ENCODE measurements at regions not wholly inside any gene's neighbourhood (a gene's known extent, or its start where the extent isn't known, plus 50 kb on each side); places are given as distances from the start of the nearest gene placed in this dataset.

DNA sequence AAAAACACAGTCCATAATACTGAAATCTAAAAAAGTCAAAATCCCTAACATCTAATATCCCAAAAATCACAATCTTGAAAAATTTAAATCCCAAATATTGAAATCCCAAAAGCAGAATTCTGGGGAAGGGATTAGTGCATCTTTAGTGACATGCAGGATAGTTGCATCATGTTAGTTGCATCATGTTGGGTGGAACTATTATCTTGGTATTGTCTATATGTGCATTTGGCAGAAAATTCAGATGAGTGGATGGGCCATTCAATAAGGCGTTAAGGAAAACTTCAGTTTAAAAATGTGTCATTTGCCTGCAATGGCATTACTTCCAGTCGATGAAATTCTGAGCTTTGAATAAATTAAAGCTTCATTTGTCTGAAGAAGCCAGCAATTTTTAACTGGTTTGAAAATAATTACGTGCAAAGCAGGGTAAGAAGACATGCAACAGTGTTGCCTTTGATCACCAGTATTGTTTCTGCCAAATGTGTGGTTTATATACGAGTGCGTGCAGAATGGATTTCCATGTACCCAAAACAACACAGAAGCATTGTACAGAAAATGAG is 221.4 kb upstream of the NFE2L3 start:
- no peak for DNase-seq

DNA sequence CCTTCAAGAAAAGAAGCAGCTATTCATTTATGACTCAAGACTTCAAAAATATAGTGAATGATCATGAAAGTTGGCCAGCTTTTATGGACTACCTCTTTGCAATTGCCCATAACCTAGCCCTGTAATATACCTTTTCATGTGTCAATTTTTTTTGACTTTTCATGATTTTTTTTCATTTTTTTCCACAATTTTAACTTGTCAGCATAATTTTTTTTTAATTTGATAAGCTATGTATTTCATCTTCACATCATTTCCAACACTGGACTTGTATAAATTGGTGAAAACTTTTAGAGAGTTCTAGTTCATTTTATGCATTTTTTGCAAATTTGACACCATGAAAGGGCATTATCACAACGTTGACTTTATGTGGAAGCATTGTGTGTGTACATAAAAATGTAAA is 220.8 kb upstream of the NFE2L3 start:
- no peak for DNase-seq

DNA sequence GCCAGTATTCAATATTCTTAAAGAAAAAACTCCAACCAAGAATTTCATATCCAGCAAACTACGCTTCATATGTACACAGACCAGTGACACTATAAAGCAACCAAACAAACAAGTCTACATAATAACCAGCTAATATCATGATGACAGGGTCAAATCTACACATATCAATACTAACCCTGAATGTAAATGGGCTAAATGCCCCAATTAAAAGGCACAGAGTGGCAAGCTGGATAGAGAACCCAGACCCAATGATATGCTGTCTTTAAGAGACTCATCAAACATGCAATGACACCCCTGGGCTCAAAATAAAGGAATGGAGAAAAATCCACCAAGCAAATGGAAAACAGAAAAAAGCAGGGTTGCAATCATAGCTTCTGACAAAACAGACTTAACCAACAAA is 218.1 kb upstream of the NFE2L3 start:
- DNase-seq = no peak

DNA sequence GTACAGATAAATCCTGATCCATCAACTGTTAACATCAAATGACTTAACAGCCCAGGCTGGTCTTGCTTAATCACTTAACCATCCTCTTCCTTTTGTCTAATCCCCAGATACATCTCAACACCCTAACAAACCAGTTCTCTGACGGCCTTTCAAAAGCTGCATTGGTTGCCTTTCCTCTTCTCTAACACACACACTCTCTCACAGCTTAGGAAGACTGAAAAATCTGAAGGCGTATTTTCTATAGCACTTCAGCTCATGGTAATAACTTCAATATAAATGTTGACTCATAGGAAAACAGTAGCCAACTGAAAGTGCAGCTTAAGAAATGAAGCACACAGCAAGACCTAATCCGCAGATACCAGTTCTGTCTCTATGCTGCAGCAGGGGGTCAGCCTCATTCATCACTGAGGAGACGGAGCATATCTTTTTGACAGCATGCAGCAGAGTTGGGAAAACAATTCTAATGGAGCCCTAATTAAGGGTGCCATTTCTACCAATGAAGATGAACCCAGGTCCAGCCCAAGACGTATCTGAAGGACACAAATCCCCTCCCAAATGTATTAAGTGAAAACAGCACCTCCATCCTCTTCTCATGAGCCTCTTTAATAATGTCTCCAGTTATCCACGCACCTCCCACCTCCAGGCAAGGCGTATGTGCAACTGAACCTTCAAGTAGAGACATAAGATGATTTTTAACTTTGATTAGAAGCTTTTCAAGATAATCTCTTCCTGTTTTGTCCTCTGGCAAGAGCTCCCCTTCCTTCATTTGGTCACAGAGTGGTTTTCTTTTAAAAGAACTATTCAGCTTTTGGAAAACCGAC is 211.7 kb upstream of the NFE2L3 start:
- DNase-seq = no peak

DNA sequence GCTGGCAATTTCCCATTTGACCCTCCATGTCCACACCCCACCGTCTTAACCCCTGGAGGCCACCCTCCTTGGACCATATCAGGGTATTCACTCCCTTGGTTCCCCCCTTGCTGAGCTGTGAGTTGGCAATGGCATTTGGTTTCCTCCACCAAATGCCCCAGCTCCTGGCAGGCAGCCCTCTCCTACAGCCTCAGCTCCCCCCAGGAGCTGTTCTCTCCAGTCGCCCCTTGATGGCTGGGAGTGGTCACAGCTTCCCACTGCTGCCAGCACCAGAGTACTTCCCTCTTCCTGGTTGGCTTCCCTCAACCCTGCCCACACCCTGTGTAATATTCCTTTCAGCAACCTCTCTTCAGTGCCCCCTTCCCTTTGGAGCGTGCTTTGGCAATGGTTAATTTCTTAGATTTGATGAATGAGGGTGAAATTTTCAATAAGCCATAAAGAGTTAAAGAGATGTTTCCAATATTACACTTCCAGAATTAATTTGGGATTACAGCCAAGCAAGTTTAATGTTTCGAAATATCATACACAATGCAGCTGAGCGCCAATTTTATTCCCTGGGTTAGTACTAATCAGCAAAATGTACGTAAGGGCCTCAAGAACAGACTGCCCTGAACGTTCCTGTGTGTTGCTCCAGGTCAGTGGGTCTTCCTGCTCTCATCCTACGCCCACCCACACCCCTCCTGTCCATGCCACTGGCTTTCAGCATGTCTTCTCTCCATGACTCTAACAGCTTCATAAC is 207.1 kb upstream of the NFE2L3 start:
- DNase-seq = no peak

DNA sequence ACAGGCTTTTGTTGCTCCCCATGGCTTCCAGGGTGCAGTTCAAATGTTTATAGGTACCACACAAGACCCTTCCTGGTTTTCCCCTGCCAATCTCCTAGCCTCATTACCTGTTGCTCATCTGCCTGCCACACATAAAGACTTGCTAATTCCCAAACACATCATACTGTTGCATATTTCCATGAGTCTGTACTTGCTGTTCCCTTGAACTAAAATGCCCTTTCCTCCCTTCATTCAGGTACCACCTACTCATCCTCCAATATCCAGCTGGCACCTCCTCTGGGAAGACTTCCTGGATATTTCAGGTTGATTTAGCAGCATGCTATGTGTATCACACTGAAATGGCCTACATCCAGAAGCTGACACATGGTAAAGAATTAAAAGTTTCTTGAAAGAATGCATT is 206.4 kb upstream of the NFE2L3 start:
- DNase-seq = no peak

DNA sequence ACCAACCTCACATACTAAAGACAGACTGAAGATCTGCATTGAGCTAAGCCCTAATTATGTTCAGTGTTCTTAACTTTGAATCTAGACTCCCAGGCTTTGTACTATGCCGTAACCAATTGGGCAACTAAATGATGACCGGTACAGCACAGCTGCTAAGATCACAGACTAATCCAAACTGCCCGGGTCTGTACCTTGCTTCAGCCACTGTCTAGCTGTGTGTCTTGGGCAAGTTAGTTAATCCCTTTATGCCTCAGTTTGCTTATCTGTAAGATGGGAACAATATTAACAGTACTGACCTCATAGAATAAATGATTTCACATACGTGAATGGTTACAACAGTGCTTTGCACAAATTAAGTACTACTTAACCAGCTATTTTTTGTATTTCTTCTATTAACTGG is 205.8 kb upstream of the NFE2L3 start:
- no peak for DNase-seq

DNA sequence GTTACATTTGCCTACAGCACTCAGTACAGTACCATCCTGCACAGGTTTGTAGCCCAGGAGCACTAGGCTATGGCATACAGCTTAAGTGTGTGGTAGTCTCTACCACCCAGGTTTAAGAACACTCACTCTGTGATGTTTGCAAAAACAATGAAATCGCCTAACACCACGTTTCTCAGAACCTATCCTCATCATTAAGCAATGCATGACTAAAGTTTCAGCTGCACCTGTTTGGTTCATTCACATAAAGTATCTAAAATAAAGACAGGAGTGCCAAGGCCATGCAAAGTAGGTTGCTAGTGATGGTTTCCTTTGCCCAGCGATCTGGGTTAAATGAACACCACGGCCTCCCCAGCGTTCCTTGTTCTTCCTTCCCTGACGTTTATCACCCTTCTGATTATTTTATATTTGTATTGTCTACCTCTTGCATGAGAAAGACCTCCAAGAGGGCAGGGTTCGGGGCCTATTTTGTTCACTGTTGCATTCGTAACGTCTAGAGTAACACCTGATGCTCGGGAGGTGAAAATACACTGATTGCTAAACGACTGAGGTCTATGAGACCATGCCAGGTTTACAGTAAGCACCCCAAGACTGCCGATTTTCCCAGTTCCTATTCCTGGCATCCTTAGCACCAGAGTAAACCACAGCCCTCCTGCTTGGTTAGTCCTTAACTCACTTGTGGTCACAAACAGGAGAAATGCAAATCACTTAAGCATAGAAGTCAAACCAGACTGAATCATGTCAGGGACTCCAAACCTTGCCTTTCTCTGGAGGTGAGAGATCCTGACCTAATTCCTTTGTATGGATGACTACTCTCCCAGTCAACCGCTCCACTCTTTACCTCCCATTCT is 204.1 kb upstream of the NFE2L3 start:
- no peak for DNase-seq

DNA sequence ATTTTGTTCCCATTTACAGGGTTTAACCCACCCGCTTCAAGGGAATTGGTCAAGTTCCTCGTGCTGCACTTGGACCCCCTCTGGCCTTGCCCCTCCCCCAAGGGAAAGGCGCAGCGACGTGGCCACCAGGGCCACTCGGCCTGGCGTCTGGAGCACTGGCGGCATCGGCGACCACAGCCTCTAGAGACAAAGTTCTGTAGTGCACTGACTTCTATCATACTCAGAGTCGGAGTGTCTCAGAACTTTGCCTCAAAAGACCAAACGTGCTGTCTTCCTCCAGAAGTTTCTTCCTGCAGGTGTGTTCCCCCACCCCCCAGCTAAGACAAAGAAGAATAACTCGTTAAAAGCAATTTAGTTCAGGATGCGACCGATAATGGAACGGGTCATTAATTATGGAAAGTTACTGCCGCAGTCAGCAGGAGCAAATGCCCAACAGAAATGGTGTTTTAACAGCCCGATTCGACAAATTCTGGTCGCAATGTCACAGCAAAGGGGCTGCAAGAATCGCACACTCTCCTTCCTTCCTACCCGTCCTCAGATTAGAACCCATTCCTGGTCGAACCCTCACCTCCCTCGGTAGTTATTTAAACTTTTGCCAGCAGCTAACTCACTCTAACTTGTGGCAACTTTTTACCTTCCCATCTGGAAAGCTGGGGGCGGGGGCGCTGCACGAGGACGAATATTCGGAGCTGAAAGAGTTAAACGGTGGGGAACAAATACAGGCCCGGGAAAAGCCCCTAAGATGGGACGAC is 202.1 kb upstream of the NFE2L3 start:
- DNase-seq = no peak

DNA sequence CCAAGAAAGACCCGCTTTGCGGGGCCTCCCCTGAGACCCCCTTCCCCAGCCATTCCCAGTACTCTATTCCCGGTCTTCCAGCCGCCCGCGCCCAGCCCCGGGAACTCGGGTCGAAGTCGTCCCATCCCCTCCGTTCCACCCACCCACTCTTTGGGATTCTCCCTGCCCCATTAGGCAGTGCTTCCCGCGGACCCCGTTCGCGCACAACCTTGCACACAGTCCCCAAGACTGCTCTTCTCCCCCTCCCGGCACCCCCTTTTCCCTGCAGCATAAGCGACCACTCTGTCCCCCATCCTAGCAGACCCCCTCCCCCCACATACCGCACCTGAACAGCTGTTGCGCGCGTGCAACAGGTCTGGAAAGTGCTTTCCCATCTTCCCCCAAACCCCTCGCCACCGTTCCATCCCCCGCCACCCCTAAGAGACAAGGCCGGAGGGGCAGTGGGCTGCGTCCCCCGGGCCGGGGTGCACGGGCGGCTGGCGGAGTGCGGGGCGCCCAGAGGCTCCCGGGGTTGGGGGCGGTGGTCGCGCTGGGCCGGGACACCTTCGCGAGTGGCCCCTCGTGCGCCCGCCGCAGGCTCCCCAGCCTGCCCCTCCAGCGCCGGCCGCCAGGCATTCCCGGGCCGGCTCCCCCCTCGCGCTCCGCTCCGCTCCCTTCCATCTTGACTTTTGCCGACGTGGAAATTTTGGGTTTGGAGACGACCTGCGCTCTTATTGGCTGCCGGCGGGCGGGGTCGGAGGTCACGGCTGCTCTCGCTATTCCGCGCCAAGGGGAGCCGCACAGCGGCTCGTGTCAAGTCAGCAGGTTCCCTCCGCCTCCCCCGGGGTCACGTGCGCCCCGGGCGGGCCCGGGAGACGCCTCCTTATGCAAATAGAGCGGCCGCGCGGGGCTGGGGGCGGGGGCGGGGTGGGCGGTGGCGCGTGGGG is 201.2 kb upstream of the NFE2L3 start:
- DNase-seq = peak; percentile 91

DNA sequence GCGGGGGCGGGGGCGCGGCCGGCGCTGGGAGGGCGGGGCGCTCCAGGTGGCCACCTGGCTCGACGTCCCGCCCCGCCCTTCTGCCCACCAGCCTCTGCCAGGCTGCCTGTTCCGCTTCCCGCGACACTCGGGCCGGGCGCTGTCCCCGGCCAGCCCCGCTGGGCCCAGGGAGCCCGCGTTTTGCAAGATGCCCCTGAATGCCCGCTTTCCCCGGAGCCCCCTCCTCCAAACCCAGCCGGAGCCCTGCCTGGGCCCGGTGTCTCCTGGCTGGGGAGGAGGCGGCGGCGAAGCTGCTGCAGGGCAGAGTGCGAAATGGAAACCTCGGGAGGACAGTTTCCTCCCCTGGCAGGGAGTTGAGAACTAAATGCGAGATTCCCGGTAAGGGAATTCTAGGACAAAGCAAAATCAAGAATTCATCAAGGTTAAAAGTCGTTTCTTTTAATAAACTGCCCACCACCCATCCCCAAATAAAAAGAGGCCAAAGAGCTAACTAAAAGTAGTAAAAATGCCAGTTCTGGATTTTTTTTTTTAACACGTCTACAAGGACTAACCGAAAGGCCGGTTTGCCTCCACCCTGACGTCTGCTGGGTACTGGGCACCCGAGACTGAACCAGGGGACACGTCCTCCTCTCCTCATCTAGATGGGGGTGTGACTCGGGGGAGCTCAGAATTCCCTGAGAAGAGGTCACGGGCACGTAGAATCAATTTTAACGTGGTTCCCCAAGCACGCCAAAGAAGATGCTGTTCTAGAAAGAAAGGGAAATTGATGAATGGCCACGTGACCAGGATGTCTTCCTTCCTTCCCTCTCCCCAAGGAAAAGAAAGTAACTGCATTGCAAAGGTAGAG is 200.4 kb upstream of the NFE2L3 start:
- DNase-seq = peak; percentile 91

DNA sequence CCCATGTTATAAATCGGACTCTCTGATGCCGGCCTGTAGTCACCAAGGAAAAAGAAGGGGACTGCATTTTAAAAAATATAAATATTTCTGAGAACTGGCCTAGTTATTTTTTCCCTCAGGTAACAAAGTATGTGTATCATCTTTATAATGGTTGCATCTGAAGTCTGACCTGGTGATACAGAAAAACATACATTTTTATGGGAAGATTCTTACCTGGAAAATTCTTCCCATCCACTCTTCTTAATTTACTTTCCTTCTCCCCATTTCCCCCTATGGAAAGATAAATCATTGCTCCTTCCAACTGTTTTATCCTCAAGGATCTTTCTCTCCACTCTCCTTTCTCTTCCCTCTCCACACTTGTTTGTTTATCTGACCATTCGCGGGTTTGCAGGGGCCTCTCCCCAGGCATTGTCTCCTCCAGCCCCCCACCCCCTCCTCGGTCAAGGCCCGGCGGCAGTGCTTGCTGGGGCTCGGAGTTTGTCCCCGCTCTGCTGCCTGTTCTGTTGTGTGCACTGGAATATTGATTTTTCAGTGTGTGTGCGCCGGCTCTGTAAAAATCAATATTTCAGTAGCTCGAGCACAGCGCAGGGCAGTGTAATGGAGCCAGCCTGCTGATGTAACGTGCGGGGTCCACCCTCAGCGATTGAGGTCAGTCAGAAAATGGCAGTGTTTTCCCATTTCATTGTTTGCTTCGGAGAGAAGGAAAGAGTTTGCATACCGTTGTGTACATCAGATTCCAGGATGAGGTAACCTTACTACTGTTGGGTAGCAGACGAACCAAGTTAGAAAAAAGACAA is 199.5 kb upstream of the NFE2L3 start:
- DNase-seq = no peak

DNA sequence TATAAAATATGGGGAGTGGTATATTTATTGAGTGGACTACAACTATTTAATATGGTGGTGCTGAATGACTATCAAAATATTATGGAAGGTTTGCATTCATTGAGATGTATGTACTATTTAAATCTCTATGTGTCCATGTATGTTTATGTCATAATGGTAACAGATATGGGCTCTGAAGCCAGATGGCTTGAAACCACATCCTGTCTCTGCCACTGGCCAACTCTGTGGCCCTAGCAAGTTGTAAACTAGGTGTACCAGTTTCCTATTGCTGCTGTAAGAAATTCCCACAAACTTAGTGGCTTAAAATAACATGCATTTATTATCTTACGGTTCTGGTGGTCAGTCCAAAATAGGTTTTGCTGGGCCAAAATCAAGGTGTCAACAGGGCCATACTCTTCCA is 198.1 kb upstream of the NFE2L3 start:
- DNase-seq = no peak

DNA sequence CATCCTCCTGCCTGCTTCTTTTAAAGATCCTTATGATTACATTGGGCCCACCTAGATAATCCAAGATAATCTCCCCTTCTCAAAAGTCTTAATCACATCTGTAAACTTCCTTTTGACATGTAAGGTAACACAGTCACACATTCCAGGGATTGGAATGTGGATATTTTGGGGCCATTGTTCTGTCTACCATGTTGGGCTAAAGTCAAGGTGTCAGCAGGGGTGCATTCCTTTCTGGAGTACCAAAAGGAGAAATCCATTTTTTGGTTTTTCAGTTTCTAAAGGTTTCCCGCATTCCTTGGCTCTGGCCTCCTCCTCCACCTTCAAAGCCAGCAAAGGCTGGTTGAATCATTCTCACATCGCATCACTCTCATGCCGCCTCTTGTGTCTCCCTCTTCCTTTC is 197.6 kb upstream of the NFE2L3 start:
- no peak for DNase-seq

DNA sequence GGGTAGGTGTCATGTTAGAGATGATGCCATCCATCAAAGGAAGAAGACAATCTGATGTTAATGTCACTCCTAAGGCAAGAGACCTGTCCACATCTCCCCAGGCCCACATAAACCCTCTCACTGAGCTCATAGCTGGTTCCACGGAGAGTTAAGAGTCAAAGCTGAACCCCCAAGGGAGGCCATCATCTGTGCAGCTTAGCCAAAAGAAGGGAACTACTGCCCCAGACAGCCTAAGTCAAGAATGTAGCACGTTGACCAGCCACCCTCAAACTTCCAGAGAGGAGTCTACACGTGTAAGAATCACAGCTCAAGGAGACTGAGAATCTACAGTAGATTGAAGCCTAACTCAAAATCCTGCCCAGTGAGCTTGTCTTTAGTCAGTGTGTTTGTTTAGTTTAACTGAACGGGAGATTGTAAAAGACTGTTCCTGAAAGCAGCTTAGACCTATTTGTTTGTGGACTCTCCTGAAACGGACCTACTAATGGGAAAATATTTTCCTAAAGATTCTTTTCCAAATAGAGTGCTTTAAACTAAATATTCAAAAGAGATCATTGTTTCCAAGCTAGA is 192.7 kb upstream of the NFE2L3 start:
- no peak for DNase-seq

DNA sequence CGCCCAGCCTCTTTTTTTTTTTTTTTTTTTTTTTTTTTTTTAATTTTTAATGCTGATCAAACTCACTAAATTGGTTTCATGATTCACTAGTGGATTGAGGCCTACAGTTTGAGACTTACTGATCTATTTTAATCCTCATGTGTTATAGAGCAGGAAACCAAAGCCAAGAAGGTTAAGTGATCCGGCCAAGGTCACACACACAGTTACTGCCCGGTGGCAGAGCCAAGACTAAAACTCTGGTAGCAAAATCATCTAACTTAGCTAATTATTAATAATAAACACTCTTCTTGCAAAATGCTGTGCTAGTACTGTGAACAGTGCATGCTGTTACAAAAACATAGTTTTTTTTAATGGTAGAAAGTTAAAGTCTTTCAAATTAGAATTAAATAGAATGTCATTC is 188.3 kb upstream of the NFE2L3 start:
- DNase-seq = no peak

DNA sequence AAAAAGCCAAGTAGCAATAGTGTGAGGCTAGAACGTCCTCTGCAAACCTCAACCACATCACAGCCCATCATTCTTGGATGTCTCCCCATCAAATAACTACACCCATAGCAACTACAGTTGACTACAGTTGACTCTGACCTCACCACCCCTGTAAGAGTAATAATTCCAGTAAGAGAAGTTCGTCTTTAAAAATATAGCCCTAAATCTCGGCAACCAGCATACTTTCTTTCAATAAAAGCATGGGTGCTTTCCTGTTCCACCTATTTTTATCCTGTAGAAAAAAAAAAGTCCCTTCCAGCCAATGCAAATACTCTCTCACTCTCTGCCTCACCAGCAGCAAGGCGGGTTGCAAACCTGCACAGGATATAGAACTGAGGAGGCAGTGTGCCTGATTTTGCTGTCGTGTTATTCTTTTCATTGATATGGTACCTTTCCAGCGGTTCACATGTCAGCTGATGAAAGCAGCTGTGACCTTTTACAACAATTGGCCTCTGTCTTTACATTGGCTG is 187.5 kb upstream of the NFE2L3 start:
- no peak for DNase-seq

DNA sequence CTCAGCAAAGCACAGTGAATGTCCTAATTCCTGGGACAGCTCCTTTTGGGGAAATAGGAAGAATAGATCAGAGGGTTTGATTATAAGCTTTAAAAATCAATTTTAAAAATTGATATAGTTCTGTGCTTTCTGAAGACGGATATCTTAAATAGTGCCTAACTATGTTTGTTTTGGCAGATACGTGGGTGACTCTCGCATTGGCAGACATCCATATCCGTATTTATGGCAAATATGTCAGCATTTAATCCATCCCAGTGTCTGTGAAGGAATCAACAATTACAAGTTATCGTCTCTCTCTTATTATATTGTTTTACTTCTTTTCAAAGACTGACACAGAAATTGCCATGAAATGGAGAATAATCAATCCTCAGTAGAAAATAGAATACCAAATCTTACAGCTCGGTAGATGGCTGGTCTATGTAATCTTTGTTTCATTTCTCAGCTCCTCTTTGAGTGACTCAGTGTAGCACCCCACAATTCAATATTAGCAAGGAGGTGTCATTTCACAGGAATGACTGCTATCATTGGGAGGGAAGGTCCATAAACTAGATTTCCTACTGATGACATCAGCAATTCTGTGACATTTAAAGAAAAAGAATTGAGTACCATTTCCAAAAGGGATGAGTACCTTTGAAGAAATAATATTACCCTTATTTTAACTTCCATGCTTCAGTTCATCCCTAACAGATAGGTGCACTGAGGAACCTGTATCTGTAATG is 186.4 kb upstream of the NFE2L3 start:
- DNase-seq = no peak
